ENCODE measurements at regions not wholly inside any gene's neighbourhood (a gene's known extent, or its start where the extent isn't known, plus 50 kb on each side); places are given as distances from the start of the nearest gene placed in this dataset.

GRCh38 chr5:4785971-4786370 is 354.2 kb upstream of the ADAMTS16 start:
- H3K4me3 ChIP-seq (ENCODE audit: low read depth, low read length) = no peak overlapping the region
- POLR2A ChIA-PET = no interaction called here
- TF ChIP-seq CTCF (IDR thresholded peaks at IDR 0.05; ENCODE audit: insufficient read depth, low read length, missing control alignments) = no peak
- no peak for DNase-seq (ENCODE audit: low read depth, low spot score)
- CTCF ChIA-PET = interaction anchor here (1.2 kb wide), 1 partner anchor 82 kb away, joined by 3 read pairs; no protein-coding TSS in a partner anchor

- no peak for DNase-seq (ENCODE audit: low read depth, low spot score)
- ChIA-PET CTCF (no interaction called here), POLR2A (no interaction called here)
- H3K4me3 ChIP-seq (ENCODE audit: low read depth, low read length) = no peak overlapping the region
- no peak for TF ChIP-seq CTCF (IDR thresholded peaks at IDR 0.05; ENCODE audit: insufficient read depth, low read length, missing control alignments)
These were observed 342.7 kb upstream of the ADAMTS16 start for GRCh38 chr5:4797445-4797844.

GRCh38 chr5:4802044-4802443 is 338.1 kb upstream of the ADAMTS16 start:
- no peak for TF ChIP-seq CTCF (IDR thresholded peaks at IDR 0.05; ENCODE audit: insufficient read depth, low read length, missing control alignments)
- CTCF ChIA-PET = no interaction called here
- no peak for DNase-seq (ENCODE audit: low read depth, low spot score)
- POLR2A ChIA-PET = no interaction called here
- H3K4me3 ChIP-seq (ENCODE audit: low read depth, low read length) = no peak overlapping the region

GRCh38 chr5:4804691-4805360 is 335.3 kb upstream of the ADAMTS16 start:
- POLR2A ChIA-PET = no interaction called here
- CTCF ChIA-PET = no interaction called here
- no peak for DNase-seq (ENCODE audit: low read depth, low spot score)
- H3K4me3 ChIP-seq (ENCODE audit: low read depth, low read length) = no peak overlapping the region
- no peak for TF ChIP-seq CTCF (IDR thresholded peaks at IDR 0.05; ENCODE audit: insufficient read depth, low read length, missing control alignments)

GRCh38 chr5:4815002-4815401 is 325.1 kb upstream of the ADAMTS16 start:
- TF ChIP-seq CTCF (IDR thresholded peaks at IDR 0.05; ENCODE audit: insufficient read depth, low read length, missing control alignments) = no peak
- DNase-seq (ENCODE audit: low read depth, low spot score) = no peak
- ChIA-PET CTCF (no interaction called here), POLR2A (no interaction called here)
- H3K4me3 ChIP-seq (ENCODE audit: low read depth, low read length) = no peak overlapping the region

GRCh38 chr5:4817767-4818166 is 322.4 kb upstream of the ADAMTS16 start:
- ChIA-PET POLR2A (interaction anchor here (0.6 kb wide), 1 partner anchor 53 kb away, joined by 3 read pairs; no protein-coding TSS in a partner anchor), CTCF (no interaction called here)
- no peak overlapping the region for H3K4me3 ChIP-seq (ENCODE audit: low read depth, low read length)
- TF ChIP-seq CTCF (IDR thresholded peaks at IDR 0.05; ENCODE audit: insufficient read depth, low read length, missing control alignments) = no peak
- DNase-seq (ENCODE audit: low read depth, low spot score) = no peak
